ENCODE measurements at regions not wholly inside any gene's neighbourhood (a gene's known extent, or its start where the extent isn't known, plus 50 kb on each side); places are given as distances from the start of the nearest gene placed in this dataset.

GRCh38 chr6:80441131-80441530 lies 334.7 kb downstream of the BCKDHB start:
- TF ChIP-seq CTCF (IDR thresholded peaks at IDR 0.05; ENCODE audit: poor library complexity) (no peak), EZH2 (IDR thresholded peaks at IDR 0.05; ENCODE audit: borderline replicate concordance) (no peak)

Data from hepatocyte (in vitro differentiated cells).